ENCODE measurements at regions not wholly inside any gene's neighbourhood (a gene's known extent, or its start where the extent isn't known, plus 50 kb on each side); places are given as distances from the start of the nearest gene placed in this dataset.

DNA sequence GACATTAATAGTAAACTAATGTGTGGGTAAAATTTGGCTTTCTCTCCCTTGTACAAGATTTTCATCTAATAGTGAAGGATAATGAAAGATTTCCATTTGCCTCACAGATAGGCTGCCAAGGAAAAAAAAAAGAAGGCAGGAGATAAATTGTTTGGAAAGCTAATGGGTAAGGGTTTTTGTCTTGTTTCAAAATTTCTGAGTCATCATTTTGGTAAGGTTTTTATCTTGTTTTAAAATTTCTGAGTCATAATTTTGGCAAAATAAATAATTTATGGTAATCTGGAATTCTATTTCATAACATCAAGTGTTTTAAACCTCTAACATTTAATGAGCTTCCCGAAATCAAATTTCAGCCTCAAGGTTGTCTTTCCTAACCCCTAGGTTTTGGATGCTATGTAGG, 1035.7 kb upstream of the FBXO33 start:
- Mint-ChIP-seq H3K27ac (no peak overlapping the region), H3K36me3 (ENCODE audit: low read depth) (no peaks in the 10 kb centered on the region), H3K4me1 (ENCODE audit: low read depth) (no peaks in the 10 kb centered on the region), H3K27me3 (no peaks in the 10 kb centered on the region), H3K4me3 (no peak overlapping the region), H3K9me3 (peaks cover 17% of the 10 kb centered on the region)
- TF ChIP-seq, protein P1, sequence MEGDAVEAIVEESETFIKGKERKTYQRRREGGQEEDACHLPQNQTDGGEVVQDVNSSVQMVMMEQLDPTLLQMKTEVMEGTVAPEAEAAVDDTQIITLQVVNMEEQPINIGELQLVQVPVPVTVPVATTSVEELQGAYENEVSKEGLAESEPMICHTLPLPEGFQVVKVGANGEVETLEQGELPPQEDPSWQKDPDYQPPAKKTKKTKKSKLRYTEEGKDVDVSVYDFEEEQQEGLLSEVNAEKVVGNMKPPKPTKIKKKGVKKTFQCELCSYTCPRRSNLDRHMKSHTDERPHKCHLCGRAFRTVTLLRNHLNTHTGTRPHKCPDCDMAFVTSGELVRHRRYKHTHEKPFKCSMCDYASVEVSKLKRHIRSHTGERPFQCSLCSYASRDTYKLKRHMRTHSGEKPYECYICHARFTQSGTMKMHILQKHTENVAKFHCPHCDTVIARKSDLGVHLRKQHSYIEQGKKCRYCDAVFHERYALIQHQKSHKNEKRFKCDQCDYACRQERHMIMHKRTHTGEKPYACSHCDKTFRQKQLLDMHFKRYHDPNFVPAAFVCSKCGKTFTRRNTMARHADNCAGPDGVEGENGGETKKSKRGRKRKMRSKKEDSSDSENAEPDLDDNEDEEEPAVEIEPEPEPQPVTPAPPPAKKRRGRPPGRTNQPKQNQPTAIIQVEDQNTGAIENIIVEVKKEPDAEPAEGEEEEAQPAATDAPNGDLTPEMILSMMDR (IDR thresholded peaks at IDR 0.05), result no peak
- intact Hi-C loops (cut with micrococcal nuclease), result no loop called here
- ATAC-seq (no peak), DNase-seq (no peak)
- POLR2A ChIA-PET, result no interaction called here
- CTCF ChIA-PET, result interaction anchor here (1.1 kb wide), 1 partner anchor 46 kb away, joined by 3 read pairs; no protein-coding TSS in a partner anchor

DNA sequence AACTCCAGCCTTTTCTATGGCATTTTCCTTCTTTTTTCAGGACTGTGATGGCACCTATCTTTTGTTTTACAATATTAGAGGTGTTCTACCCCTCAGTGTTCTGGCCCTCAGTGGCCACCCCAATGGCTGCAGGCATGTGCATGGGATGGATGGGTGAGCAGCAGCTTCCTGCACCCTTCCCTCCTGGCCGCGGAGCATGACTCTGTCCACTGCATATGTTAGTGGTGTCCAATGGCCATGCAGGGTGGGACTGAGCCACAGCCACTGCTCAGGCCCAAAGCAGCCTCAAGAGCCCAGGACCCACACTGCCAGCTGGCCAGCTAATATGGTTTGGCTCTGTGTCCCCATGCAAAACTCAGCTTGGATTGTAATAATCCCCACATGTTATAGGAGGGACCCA, 1032.3 kb upstream of the FBXO33 start:
- DNase-seq (no peak), ATAC-seq (no peak)
- ChIA-PET CTCF (no interaction called here), POLR2A (no interaction called here)
- Mint-ChIP-seq H3K4me1 (ENCODE audit: low read depth) (no peaks in the 10 kb centered on the region), H3K27me3 (no peaks in the 10 kb centered on the region), H3K9me3 (peaks cover 12% of the 10 kb centered on the region), H3K27ac (no peak overlapping the region), H3K4me3 (no peak overlapping the region), H3K36me3 (ENCODE audit: low read depth) (no peaks in the 10 kb centered on the region)
- intact Hi-C loops (cut with micrococcal nuclease), result no loop called here
- TF ChIP-seq, protein P1 (IDR thresholded peaks at IDR 0.05), result no peak

DNA sequence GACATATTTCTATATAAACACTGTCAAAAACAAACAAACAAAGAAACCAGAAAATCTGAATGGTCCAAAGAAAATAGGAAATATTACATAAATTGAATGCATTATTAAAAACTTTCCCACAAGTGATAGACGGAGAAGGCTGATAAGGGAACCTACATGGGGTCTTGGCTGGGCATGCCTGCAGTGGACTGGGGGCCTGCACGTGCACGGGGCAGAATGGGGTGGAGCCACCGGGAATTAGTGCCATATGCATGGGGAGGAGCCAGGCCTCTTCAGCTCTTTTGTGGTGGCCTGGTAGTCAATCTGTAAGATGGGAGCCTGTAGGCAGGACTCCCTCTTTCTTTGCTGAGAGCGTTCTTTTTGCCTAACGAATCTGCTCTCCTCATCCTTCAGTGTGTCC, 1031.7 kb upstream of the FBXO33 start:
- H3K9me3 Mint-ChIP-seq, result peaks cover 12% of the 10 kb centered on the region
- H3K27me3 Mint-ChIP-seq, result no peaks in the 10 kb centered on the region
- no peak for ATAC-seq
- no peaks in the 10 kb centered on the region for H3K36me3 Mint-ChIP-seq (ENCODE audit: low read depth)
- CTCF ChIA-PET, result no interaction called here
- TF ChIP-seq, protein P1 (IDR thresholded peaks at IDR 0.05), result no peak
- POLR2A ChIA-PET, result no interaction called here
- no peak overlapping the region for H3K4me3 Mint-ChIP-seq
- H3K4me1 Mint-ChIP-seq (ENCODE audit: low read depth), result no peaks in the 10 kb centered on the region
- intact Hi-C loops (cut with micrococcal nuclease), result no loop called here
- H3K27ac Mint-ChIP-seq, result no peak overlapping the region
- no peak for DNase-seq

DNA sequence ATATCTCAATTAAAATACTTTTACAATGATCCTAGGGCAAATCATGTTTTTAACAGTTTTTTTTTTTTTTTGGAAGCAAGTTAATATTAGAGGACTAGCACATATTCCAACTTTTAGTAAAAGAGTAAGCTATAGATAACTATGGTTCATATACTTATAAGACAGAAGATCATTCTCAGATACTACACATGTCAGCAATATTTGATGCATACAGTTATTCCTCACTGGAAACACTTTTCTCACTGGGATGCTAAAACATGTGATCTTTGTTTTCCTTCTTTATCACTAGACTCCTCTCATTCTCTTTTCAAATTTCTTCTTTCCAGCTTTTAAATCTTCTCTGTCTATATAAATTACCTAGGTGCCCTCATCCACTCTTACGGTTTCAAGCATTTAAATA, 1020.4 kb upstream of the FBXO33 start:
- ChIA-PET POLR2A (no interaction called here), CTCF (no interaction called here)
- TF ChIP-seq, protein P1 (IDR thresholded peaks at IDR 0.05), result no peak
- ATAC-seq (no peak), DNase-seq (no peak)
- no peaks in the 10 kb centered on the region for H3K27me3 Mint-ChIP-seq
- H3K4me3 Mint-ChIP-seq, result no peak overlapping the region
- intact Hi-C loops (cut with micrococcal nuclease), result no loop called here
- H3K4me1 Mint-ChIP-seq (ENCODE audit: low read depth), result no peaks in the 10 kb centered on the region
- no peaks in the 10 kb centered on the region for H3K36me3 Mint-ChIP-seq (ENCODE audit: low read depth)
- H3K27ac Mint-ChIP-seq, result no peak overlapping the region
- peaks cover 1% of the 10 kb centered on the region for H3K9me3 Mint-ChIP-seq

DNA sequence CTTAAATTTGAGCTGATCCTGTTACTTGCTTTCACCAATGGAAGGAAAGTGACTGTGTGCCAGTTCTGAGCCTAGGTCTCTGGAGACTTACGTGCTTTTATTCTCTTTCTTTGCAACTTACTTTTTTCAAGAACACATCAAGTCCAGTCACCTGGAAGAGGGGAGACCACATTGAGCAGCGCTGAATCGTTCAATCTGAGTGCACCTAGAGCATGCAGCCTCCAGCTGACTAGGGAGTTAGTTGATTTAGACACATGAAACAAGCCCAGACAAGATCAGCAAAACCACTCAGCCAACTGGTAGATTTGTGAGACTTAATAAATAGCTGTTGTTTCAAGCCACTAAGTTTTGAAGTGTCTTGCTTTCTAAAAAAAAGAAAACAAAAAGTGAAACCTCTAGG, 1014.8 kb upstream of the FBXO33 start:
- ATAC-seq, result no peak
- DNase-seq, result no peak
- Mint-ChIP-seq H3K9me3 (peaks cover 1% of the 10 kb centered on the region), H3K27me3 (no peaks in the 10 kb centered on the region), H3K4me1 (ENCODE audit: low read depth) (no peaks in the 10 kb centered on the region), H3K36me3 (ENCODE audit: low read depth) (no peaks in the 10 kb centered on the region), H3K4me3 (no peak overlapping the region), H3K27ac (no peak overlapping the region)
- ChIA-PET POLR2A (no interaction called here), CTCF (no interaction called here)
- TF ChIP-seq, protein P1 (IDR thresholded peaks at IDR 0.05), result no peak
- intact Hi-C loops (cut with micrococcal nuclease), result no loop called here
